CD4-positive, alpha-beta T cell treated with Interleukin-4 for 1 hour (primary cell): ENCODE measurements at regions not wholly inside any gene's neighbourhood (a gene's known extent, or its start where the extent isn't known, plus 50 kb on each side); places are given as distances from the start of the nearest gene placed in this dataset.
"Not testable (repeated sequence)": the region's sequence is repeated elsewhere in the genome, so short reads cannot be mapped to it uniquely, and the experiment has no call there.

Experiments
- DNase-seq, 2 donors: peaks; one replicate each; pipeline ENCODE4 v3.0.0-alpha.2; 2020 to 2022

DNA sequence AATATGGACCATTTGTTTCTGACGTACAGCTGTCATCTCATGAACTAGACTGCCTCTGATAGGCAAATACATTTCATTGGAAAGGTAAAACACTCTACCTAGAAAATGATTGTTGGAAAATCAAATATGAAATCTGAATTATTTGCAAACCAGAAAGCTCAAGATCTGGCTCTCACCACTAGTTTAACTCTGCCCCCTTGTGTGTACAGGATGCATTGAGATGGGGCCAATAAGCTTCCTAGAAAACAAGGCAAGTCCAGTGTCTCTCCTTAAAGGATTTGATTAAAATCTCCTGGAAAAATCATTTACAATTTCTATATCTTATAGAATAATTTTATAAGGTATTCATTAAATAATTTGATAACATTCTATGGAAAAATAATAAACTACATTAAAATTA, 311.9 kb upstream of the ANKH start:
- DNase-seq, result no peak

DNA sequence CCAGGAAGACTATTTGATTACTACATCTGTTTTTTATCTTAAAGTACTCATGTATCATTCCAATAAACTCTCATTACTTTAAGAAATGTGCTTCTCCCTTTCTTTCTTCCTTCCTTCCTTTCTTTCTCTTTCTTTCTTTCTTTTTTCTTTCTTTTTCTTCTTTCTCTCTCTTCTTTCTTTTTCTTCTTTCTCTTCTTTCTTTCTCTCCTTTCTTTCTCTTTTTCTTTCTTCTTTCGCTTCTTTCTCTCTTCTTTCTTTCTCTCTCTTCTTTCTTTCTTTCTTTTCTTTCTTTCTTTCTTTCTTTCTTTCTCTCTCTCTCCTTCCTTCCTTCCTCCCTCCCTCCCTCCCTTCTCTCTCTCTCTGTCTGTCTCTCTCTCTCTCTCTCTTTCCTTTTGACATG, 298.6 kb upstream of the ANKH start:
- no peak for DNase-seq

DNA sequence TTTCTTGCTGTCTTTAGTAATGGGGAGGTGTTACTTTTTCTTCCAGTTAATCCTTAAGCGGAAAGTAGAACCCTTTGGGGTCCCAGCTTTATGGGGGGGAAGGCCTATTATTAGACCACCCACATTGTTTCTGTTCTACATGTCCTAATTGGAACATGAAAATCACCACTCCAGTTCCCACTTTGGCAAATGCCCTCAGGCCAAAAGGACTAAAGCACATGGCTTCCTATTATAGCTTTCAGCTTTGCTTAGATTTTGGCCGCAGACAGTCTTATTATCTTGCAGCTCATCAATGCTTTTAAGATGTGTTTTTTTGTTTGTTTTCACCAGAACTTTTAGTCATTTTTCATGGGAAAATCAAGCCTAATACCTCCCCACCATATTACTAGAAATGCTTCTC, 296.8 kb upstream of the ANKH start:
- DNase-seq, result no peak

DNA sequence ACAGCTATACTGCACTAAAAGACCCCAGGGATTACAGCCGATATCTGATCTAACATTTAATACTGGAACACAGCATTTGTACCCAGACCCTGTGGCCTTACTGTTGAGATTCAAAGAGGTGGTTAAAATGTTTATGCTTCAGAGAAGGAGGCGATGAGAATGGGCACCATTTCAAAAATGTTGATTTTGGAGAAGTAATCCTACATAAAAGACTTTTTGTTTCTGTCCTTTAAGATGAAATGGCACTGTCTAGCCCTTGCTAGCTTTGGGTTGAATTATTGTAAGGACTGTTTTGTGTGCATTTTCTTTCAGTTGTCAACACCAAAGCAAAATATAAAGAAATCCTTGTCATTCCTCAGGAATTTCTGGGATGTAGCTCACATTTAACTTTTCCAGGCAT, 288.5 kb upstream of the ANKH start:
- no peak for DNase-seq

DNA sequence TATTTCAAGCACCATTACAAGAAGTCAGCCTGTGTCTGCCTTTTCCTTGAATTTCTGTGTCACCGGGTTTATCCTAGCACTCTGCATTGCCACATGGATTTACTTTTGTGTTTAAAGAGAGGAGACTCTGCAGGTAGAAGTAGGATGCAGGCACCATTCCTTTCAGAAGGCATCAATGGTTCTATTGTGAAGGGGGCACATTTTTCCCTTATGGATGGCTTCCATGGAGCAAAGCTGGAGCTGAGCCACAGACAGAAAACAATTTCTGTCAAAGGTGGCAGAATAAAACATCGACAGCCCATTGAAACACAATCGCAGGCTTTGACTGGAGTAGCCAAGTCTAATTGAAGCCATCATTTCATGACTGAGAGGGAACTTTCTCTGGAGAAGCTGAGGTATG, 288.0 kb upstream of the ANKH start:
- DNase-seq, result no peak

DNA sequence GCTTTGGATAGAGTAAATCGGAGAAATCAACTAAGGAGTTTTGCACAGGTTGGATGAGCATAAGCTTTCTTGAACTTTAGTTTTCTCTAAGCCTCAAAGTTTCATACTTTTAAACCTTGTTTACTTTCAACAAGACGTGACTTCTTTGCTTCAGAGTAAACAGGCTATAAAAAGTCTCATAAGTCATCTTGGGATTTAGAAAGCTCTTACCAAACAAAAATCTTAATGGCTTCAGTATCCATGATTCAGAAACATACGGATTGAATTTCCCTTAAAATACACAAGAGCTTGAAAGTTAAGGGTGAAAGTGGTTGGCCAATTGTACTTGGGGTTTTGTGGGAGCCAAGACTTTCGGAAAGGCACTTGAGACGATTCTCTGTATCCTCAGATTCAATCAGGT, 270.9 kb upstream of the ANKH start:
- DNase-seq, result no peak

DNA sequence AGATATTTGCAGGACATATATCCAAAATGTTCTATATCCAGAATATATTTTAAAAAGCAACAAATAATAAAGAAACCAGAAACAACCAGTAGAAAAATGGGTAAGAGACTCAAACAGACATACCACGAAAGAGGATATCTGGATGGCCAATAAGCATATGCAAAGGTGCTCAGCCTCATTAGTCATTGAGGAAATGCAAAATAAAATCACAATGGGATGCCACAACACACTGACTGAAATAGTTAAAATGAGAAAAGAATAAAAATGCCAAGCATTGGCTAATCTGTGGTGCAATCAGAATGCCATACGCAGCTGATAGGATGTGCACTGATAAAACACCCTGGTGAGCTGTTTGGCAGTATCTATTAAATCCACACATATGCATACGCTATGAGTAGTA, 265.8 kb upstream of the ANKH start:
- DNase-seq, result no peak

DNA sequence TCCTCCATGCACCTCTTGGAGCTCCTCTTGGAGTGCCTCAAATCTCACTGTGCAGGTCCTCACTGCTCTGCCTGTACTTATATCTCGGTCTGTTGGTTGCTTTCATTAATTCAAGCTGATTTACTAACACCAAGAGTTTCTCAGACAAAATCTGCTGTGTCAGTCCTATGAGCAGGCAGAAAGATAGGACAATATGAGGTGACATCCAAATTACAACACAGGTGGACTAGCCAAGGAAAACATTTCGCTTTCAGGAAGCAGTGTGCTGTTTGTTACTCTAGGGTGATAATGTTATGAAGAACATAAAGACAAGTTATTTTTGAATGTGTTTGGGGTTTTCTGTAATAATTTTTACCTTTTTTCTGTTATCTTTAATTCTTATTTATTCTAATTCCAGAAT, 264.1 kb upstream of the ANKH start:
- DNase-seq, result no peak

DNA sequence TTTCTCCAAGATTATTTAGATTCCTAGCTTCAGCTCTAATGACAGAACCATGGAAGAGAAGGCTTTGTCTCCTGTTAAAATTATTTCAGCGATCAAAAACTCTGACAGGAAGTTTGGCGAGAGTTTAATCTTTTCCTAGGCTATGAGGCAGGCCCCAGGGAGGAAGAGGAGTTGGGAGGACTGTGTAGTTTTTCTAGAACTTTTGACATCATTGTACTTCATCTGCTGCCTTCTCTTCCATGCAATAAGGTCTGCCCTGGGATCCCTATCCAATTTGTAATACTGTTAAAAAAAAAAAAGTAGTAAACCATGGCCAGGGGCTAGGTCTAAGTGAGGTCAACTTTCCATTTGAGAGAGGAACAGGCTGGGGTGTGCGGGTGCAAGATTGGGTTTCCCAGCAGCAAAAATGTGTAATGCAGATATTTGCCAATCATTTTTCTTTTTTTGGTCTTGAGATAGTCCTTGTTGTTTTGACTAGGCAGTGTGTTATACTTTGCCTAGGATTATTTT, 261.9 kb upstream of the ANKH start:
- no peak for DNase-seq

DNA sequence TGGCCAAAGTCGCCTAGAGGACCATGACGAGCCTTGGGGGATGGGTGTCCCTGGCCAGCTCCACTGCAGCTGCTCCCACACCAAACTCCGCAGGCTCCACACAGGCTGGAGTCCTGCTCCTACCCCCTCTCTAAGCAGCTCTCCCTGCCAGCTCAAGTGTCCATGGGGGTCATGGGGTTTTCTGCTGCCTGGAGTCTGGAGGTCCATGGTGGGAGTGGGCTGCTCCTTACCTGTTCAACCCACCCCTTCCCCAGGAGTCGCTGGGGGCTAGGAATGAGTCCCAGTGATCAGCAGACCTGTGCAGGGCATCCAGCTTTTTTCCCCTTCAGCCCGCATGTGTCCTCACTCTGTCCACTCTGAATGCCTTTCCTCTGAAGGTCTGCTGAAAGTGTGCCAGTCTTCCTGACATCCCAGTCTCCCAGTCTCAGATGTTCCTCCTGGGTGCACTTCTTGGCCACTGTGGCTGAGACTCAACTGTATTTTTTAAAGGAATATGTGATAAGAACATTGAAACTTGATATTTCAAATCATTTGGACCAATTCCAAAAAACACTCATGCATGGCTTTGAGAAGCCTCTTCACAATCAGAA, 261.3 kb upstream of the ANKH start:
- DNase-seq, result no peak

DNA sequence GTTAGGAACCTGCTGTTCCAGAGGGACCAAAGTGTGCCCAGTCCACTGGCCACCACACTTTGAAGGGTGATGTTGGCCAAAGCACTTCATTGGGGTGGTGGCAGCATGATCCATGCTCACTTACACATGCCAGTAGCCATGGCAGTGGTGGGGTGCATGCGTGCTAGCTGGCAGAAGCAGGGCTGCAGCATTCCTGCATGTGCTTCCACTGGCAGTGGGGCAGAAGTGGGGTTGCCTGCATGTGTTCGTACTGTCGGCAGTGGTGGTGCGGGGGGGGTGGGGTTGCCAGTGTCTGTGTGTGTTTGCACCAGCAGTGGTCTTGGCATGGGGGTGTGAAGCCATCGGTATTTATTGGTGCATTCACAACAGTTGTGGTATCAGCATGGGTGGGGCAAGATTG, 260.3 kb upstream of the ANKH start:
- no peak for DNase-seq

DNA sequence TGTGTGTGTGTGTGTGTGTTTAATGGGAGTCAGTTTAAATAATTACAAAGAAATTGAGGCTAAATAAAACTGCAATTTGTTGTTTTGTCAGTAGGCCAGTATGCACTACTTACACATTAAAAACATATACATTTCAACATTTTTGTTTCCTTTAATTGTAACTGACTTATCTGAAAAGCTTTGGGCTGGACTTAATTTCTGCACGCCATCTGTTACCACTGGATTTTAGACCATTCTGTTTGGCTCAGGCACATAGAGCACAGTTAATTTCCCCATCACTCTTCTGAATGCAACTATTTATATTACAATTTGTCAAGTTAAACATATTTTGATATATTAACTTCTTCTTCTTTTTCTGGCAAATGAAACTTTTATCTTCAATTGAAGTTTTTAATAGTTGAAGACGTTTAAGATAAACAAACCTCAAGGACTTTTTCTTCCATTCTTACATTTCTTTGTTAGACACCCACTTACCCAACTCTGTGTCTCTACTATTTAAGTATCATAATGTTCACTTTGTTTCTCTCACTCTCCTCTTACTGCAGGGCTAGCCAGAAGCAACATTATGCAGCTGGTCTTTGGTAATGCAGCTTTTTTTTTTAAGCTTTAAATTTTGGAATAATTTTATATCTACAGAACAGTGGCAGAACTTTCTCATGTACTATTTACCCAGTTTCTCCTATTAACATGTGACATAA, 253.4 kb upstream of the ANKH start:
- no peak for DNase-seq

DNA sequence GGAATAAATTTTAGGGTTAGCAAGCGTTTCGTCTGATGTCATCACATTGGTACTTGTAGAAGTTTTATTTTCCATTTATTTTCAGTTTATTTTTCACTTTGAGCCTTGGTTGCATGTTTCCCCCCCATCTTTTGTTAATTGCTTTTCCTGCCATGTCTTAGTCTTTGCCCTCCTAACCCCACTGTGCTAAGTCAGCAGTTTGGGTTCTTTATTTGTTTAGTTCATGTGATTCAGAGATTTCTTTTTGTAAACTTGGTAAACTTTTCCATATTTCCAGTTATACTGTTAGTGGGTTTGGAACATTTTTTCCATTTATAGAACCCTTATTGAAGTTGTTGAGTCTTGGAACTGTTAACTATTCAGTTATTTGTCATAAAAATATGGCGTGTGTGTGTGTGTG, 252.9 kb upstream of the ANKH start:
- DNase-seq, result no peak

DNA sequence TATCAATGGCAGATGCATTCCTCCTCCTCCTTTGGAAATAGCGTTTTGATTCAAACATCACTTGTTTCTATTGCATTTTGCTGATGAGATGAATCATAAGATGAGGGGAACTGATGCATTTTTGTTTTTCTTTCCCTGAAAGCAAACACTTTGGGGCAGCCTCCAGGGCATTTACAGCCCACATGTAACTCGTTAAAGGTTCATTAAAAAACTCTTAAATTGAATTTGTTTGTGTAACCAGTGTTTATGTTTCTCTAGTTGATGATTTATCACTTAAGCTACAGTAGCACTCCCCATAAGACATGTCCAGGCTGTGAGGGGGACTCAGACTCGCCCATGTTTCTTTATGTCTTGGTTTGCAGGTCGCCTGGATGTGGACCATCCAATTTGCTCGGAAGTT, 246.1 kb upstream of the ANKH start:
- no peak for DNase-seq

DNA sequence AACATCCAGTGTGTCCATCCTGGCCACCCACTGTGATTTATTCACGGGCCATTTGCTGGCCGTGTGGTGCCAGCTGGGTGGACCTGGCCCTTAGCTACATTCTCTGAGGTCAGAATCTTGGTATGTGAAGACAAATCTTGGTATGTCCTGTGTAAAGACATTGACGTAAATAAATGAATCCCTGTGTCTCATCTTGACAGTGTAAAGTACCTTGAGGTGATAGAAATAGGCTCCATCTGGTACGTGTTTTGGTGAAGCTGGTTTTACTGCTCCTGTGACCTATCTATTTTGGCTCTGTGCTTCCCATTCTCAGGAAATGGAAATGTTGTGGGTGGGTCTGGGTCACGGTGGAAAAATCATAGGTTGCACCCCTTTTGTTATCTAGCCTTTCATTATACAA, 245.4 kb upstream of the ANKH start:
- DNase-seq, result no peak

DNA sequence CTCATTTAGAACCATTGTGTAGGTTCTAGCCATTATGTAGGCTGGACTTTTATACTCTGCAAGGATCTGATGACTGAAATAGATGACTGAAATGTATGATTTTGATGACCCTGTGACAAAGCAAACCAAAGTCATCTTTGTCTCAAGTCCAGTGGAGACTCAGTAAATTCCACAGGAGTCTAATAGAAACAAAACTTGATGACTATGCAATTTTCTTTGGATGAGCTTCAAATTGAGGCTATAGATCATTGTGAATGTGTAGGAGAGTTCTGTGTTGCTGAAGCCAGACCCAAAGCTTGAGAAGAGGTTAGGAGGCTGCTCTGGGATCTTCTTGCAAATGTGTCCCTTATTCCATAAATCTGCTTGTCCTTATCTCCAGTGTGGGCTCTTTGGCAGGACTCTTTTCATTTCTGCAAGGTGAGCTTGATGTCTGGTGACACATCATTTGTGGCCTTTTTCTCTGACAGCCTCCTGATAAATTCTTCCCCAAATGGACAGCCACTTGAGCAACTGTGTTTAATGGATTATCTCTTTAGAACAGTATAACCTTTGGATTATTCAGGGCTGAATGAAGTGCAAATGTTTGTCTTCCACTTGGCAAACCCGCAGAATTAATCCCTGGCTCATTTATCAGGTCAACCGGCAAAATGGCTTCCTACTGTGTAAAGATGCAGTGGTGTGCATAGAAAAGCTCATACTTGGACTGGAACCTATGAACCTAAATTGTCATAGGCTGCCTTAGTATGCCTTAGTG, 235.1 kb upstream of the ANKH start:
- no peak for DNase-seq

DNA sequence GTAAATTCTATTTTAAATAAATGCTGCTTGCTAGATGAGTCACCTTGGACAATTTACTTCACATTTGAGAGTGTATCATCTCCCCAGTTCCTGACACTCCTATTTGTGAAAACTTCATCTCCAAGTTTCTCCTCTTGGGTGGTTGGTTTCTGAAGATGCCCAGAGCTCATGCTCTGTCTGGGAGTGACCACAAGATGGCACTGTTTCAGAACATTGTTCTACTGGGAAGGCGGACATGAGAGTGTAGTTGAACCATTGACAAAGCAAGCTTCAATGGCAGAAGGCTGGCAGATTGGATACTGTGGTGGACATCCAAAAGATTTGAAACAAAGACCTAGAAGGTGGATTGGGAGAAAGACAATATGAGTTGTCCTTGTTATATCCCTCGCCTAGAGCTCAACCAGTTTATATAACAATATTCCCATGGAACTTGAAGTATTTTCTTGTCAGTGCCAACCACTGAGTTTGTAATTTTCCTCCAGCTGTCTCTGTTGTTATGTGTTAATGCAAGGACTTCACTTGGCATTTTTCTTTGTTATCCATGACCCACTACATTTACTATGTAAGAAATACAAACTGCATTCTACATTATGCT, 234.3 kb upstream of the ANKH start:
- DNase-seq, result peak in 1 of 2 donors; percentile 28

DNA sequence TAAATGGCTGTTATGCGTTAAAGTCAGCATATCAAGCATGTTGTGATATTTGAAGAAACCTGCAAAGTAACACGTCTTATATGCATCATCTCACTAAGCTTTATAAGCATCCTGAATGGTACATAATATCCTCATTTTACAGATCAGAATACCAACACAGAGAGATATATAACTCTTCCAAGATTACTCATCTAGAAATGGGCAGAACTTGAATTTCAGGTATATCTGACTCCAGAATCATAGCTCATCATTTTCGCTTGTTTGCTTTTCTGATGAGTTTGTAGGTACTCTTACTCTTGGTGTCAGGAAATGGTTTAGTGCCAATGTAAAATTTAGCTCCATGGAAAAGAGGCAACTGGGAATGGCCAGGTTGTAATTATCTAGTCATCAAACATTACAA, 232.3 kb upstream of the ANKH start:
- no peak for DNase-seq

DNA sequence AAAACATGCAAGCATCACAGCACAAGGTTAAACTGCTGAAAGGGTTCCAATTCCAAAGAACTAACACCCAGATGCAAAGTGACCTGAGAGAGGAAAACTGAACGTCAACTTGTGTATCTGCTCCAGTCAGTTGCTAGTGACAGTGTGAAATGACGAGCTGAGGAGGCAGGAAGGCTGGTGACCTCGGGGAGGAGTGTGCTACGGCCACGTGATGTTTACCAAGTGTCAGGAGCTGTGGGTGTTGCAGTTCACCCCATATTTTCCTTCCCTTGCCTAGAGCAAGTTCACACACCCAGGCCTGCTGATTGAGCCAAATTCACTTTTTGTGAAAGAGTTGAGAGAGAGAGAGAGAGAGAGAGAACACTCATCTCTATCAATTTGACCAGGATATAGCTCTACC, 231.6 kb upstream of the ANKH start:
- DNase-seq, result peak in 1 of 2 donors; percentile 25

DNA sequence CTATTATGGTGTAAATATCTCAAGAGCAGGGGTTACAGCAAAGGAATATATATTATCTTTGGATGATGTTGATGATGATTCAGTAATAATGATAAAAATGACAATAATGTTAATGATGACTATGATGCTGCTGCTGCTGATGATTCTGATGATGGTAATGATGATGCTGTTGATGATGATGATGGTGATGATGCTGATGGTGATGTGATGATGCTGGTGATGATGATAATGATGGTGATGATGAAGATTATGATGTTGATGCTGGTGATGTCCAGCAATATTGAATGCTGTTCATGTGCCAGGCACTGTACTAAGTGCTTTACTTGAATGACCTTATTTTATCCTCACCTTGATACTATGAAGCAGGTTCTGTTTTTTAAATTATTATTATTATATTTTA, 226.0 kb upstream of the ANKH start:
- DNase-seq, result no peak

DNA sequence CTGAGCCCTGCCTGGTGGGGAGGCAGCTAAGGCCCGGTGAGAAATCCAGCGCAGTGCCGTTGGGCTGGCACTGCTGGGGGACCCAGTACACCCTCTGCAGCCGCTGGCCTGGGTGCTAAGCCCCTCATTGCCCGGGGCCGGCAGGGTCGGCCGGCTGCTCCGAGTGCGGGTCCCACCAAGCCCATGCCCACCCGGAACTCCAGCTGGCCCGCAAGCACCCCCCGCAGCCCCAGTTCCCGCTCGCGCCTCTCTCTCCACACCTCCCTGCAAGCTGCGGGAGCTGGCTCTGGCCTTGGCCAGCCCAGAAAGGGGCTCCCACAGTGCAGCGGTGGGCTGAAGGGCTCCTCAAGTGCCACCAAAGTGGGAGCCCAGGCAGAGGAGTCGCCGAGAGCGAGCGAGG, 225.1 kb upstream of the ANKH start:
- not testable (repeated sequence) for DNase-seq

DNA sequence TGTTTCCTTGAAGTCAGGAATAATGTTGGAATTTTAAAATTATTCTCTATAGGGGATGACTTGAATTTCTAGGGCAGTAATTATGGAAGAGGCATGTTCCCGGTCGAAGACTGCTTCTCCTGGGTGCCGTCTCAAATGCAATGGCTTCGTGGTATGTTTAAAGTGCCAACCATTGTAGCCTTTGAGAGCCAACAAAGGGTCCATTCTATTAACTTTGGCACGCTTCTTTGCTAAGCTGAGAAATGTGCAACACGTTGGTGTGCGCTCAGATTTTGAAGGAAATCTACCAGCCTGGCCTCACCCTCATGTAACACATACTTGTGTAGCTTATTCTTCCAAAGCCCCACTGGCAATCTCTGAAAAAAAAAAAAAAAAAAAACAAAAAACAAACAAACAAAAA, 221.2 kb upstream of the ANKH start:
- no peak for DNase-seq

DNA sequence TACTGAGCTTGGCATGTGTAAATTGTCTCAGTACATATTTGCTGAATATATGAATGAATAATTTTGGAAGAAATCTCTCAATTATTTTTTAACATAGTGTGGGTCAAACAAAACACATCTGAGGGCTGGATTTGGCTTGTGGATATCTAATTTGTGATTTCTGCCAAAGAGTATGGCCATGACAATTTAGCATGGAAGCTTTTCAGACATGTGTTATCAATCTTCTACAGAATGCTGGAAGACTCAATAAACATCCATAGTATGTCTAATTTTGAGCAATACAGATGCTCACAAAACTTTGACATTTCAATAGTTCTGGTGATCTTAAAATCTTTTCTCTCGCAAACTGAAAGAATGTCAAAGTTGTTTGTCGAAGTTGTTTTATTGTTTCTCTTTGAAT, 214.1 kb upstream of the ANKH start:
- DNase-seq, result no peak

DNA sequence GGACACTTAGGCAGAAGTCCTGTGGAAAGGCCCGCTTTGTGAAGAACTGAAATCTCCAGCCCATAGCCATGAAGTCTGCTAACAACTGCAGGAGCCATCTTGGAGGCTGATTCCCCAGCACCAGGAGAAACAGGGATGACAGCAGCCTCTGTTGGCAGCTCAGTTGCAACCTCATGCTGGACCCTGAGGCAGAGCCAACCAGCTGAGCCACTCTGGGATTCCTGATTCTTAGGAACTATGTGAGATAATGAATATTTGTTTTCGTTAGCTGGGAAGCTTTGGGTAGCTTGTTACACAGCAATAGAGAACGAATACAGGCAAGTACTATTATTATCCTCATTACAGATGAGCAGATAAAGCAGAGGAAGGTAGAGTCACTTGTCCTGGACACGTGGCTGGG, 210.5 kb upstream of the ANKH start:
- no peak for DNase-seq
